Coronary artery (tissue), 2 donors: ENCODE measurements at regions not wholly inside any gene's neighbourhood (a gene's known extent, or its start where the extent isn't known, plus 50 kb on each side); places are given as distances from the start of the nearest gene placed in this dataset.

ENCODE experiments used
- DNase-seq: peaks from one replicate; pipeline ENCODE4 v3.0.0-alpha.2; 2017; ENCODE audit warnings: low spot score
- H3K27ac ChIP-seq, 2 donors: fragments of 200-600 bp; sonication (generic); one replicate each; pipeline ENCODE4 v1.5.1; 2016 to 2019
- H3K4me3 ChIP-seq: fragments of 200-600 bp; sonication (generic); 2 replicates; pipeline ENCODE4 v1.5.1; 2016; ENCODE audit warnings: mild to moderate bottlenecking, moderate library complexity
- TF ChIP-seq, protein P1 (sequence below): fragments of 200-600 bp; sonication (generic); IDR thresholded peaks from one replicate; pipeline ENCODE4 v1.5.1; 2019; ENCODE audit warnings: antibody characterized with exemption

DNA sequence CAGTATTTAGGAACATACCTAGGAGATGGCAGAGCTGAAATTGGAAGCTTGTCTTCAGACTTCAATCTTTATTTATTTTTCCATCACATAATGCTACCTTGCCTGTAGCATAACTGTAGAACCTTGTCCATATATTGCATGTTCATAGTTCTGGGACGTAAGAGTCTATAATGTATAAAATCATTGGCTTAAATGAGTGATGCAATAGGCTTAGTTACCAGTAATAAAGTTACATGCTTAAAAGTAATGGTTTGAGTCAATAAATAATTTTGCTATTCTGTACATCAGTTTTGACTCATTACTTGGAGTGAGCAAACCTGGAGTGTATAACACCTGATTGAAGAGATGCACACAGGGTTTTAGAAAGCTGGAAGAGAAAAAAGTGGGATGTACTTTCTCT lies 229.3 kb downstream of the CDCA7 start:
- no peak for DNase-seq
- no peak overlapping the region for H3K27ac ChIP-seq
- TF ChIP-seq, protein P1, sequence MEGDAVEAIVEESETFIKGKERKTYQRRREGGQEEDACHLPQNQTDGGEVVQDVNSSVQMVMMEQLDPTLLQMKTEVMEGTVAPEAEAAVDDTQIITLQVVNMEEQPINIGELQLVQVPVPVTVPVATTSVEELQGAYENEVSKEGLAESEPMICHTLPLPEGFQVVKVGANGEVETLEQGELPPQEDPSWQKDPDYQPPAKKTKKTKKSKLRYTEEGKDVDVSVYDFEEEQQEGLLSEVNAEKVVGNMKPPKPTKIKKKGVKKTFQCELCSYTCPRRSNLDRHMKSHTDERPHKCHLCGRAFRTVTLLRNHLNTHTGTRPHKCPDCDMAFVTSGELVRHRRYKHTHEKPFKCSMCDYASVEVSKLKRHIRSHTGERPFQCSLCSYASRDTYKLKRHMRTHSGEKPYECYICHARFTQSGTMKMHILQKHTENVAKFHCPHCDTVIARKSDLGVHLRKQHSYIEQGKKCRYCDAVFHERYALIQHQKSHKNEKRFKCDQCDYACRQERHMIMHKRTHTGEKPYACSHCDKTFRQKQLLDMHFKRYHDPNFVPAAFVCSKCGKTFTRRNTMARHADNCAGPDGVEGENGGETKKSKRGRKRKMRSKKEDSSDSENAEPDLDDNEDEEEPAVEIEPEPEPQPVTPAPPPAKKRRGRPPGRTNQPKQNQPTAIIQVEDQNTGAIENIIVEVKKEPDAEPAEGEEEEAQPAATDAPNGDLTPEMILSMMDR, result no peak
- H3K4me3 ChIP-seq, result no peak overlapping the region

DNA sequence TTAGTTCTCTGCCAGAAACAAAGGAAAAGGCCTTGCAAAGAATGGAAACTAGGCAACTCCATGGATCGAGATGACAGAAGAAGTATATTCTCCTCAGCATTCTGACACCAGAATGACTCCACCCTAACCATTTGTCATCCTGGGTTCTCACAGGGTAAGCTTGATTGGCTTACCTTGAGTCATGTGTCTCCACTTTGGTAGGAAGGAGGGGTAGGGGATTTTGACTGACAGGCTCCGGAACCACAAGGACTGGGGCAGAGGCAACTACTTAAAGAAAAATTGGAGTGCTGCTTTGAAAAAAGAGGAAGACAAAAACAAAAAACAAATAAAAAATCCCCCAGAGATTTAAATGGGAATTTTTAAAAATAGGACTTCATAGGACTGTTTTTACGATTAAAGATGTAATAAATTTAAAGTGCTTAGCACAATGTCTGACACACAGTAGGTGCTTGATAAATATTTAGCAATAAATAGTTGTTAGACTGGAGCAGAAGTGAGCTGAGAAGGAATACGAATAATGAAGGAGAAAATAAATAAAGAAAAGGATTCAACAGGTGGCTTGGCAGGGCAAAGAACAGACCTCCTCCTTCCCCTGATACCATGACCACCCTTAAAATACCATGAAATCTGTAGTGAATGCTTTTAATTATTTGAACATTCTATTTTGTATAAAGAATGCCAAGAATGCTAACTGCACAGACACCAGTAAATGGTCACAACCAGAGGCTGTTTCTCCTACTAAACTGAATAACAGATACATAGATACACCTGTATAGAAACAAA lies 230.2 kb downstream of the CDCA7 start:
- TF ChIP-seq, protein P1, result no peak
- H3K27ac ChIP-seq, result no peak overlapping the region
- no peak overlapping the region for H3K4me3 ChIP-seq
- DNase-seq, result no peak

DNA sequence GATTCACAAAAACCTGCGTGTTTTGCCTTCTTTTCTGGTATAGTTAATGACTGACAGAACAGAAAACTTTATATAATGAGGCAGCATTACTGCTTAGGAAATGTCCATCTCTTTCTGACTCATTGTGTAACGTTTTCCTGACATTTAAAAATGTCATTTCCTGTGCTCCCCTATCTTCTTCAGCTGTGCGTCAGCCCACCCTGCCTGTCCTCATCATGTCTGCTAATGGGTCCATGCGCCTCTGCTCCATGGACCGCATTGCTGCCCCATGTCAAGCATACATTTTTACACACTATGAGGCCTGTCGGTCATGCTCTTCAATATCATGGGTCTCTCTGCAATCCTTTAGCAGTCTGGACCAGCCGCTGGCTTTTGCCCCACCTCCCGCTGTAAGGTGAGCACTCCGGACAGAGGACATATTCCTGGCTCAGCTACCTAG lies 234.3 kb downstream of the CDCA7 start:
- TF ChIP-seq, protein P1, result no peak
- H3K4me3 ChIP-seq, result no peak overlapping the region
- H3K27ac ChIP-seq, result no peak overlapping the region
- DNase-seq, result no peak

DNA sequence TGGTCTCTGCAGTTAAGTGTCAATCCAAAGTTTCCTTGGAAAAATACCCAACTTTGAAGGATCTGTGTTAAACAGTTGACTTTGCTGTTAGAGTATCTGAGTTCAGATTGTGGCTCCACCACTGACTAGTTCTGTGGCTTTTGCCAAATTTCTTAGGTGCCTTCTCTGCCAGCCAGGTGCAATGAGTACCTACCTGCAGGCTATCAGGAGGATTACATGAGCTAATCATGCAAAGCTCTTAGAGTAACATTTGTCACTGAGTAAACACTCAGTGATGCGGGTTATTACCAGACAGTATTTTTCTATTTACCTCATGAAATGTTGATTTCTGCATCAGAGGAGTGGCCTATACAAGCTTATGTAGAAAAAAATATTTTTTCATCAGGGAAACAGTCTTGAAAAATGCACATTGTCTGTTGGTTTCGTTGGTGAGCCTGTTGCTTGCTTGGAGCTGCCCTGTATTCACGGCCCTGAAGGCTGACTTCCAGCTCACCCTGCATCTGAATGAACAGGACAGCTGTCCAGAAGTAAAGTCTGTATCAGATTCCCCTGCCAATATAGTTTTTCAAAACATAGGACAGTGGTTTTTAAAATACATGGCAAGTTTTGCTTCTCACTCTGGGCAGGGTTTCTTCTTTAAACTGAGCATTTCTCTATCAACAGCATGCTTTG lies 235.1 kb downstream of the CDCA7 start:
- Histone ChIP-seq H3K27ac (no peak overlapping the region), H3K4me3 (no peak overlapping the region)
- TF ChIP-seq, protein P1, result no peak
- no peak for DNase-seq

DNA sequence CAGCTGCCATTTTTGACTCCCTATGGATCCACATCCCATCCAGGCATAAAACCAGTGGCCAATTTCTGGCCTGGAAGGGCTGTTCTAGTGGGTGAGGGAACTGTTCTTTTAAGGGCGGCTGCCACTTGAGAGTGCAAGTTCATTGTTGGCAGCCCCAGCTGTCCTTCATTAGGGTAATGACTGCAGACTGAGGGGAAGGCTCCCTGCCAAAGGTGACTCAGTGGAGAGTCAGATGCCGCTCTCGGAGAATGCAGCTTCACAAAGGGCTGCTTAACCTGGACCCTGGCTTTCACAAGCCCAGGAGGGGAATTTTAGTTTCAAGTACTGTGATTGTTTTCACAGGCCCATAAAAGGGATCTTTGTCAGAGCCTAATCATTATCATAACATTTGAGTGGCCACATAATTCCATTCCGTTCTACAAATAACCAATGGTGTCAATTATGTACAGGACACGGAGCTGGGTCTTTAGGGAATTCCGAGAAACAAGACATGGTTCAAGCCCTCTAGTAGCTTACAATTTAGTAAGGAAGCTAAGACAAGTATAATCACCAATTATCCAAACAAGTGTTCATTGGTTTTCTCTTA lies 235.7 kb downstream of the CDCA7 start:
- no peak overlapping the region for H3K4me3 ChIP-seq
- DNase-seq, result no peak
- no peak overlapping the region for H3K27ac ChIP-seq
- TF ChIP-seq, protein P1, result no peak

DNA sequence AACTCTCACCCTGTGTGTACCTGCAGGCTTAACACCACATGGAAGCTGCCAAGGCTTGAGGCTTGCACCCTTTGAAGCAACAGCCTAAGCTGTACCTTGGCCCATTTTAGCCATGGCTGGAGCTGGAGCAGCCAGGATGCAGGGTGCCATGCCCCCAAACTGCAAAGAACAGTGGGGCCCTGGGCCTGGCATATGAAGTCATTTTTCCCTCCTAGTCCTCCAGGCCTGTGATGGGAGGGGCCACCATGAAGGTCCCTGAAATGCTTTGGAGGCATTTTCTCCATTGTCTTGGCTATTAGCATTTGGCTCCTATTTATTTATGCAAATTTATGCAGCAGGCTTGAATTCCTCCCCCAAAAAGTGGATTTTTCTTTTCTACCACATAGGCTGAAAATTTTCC lies 238.4 kb downstream of the CDCA7 start:
- H3K4me3 ChIP-seq, result no peak overlapping the region
- TF ChIP-seq, protein P1, result no peak
- no peak overlapping the region for H3K27ac ChIP-seq
- DNase-seq, result no peak
